Left lung (tissue), 4 donors: ENCODE measurements at regions not wholly inside any gene's neighbourhood (a gene's known extent, or its start where the extent isn't known, plus 50 kb on each side); places are given as distances from the start of the nearest gene placed in this dataset.
A peak's percentile ranks its signal among the peaks of the same experiment; 100 is the strongest.
"Not testable (repeated sequence)": the region's sequence is repeated elsewhere in the genome, so short reads cannot be mapped to it uniquely, and the experiment has no call there.

Experiments used
- ATAC-seq: fragments of 200-7000 bp; cut with Tn5 transposase; one replicate; pipeline ENCODE4 v1.9.1; 2020; ENCODE audit warnings: moderate library complexity
- DNase-seq, 4 donors: peaks; one replicate each; pipeline ENCODE4 v3.0.0-alpha.2; 2013 to 2020
- H3K27ac ChIP-seq, 2 donors: fragments of 200-600 bp; sonication (generic) in 1 of 2; one replicate each; pipeline versions ENCODE4 v1.5.0 to v1.8.0; 2020 to 2021
- H3K27me3 ChIP-seq, 2 donors: fragments of 200-600 bp; sonication (generic) in 1 of 2; one replicate each; pipeline versions ENCODE4 v1.5.0 to v1.8.0; 2020 to 2021
- H3K36me3 ChIP-seq, 2 donors: fragments of 200-600 bp; sonication (generic) in 1 of 2; one replicate each; pipeline versions ENCODE4 v1.5.0 to v1.8.0; 2020 to 2021
- H3K4me1 ChIP-seq, 2 donors: fragments of 200-600 bp; one replicate each; pipeline ENCODE4 v1.8.0; 2021
- H3K4me3 ChIP-seq, 2 donors: fragments of 200-600 bp; sonication (generic) in 1 of 2; one replicate each; pipeline versions ENCODE4 v1.5.0 to v1.8.0; 2020 to 2021; ENCODE audit warnings: mild to moderate bottlenecking in 1 of 2
- H3K9me3 ChIP-seq, 2 donors: fragments of 200-600 bp; sonication (generic) in 1 of 2; one replicate each; pipeline versions ENCODE4 v1.5.0 to v1.8.0; 2020 to 2021
- CTCF ChIP-seq, 2 donors: fragments of 200-600 bp; sonication (generic) in 1 of 2; IDR thresholded peaks; one replicate each; pipeline versions ENCODE4 v1.5.0 to v1.8.0; 2021; ENCODE audit warnings: antibody characterized with exemption in 2 of 2
- intact Hi-C, 2 donors: fragments of 100-400 bp; cut with DNase I; formaldehyde crosslinking; loops; one replicate each; pipeline versions ENCODE4 v1.11.2 to v1.14.2; 2022
- donor health status: DM: no; HTN: yes; CAD: no.
- donor health status: DM: no; HTN: no; CAD: no.

DNA sequence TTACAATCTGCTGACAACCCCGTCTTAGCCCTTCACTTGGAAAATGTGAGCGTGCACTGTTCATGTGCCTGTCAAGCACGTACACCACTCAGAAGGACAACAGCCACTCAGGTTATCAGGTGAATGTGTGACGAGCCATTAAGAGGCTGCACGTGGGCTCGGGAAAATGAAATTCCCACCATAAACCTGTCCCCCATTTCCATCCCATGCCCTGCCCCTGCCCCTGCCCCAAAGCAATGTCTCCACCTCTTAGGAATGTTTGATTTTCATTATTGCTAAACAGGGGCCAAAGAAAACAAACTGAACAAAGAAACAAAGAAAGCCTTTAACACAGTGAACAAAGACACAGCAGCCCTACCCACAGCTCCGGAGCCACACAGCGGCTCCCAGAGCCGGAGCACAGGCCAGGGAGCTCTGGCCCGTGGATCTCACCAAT, 90.5 kb downstream of the TMEM18 start:
- H3K36me3 ChIP-seq, result no peaks in the 10 kb centered on the region
- TF ChIP-seq CTCF (IDR thresholded peaks at IDR 0.05), result no peak
- intact Hi-C loops, result no loop called here
- ATAC-seq (peak; percentile 69), DNase-seq (peak in 1 of 4 donors; percentile 53)
- no peaks in the 10 kb centered on the region for H3K9me3 ChIP-seq
- H3K4me3 ChIP-seq, result no peak overlapping the region
- H3K27ac ChIP-seq, result no peak overlapping the region
- no peaks in the 10 kb centered on the region for H3K27me3 ChIP-seq
- H3K4me1 ChIP-seq, result no peaks in the 10 kb centered on the region

- H3K36me3 ChIP-seq, result no peaks in the 10 kb centered on the region
- no peaks in the 10 kb centered on the region for H3K9me3 ChIP-seq
- DNase-seq (no peak), ATAC-seq (no peak)
- no peaks in the 10 kb centered on the region for H3K4me1 ChIP-seq
- no peaks in the 10 kb centered on the region for H3K27me3 ChIP-seq
- H3K4me3 ChIP-seq, result no peak overlapping the region
- TF ChIP-seq CTCF (IDR thresholded peaks at IDR 0.05), result no peak
- intact Hi-C loops, result no loop called here
- no peak overlapping the region for H3K27ac ChIP-seq
Measured at GRCh38 chr2:584863-585823, 92.1 kb downstream of the TMEM18 start.

- Histone ChIP-seq H3K36me3 (no peaks in the 10 kb centered on the region), H3K9me3 (no peaks in the 10 kb centered on the region), H3K4me1 (no peaks in the 10 kb centered on the region), H3K4me3 (no peak overlapping the region), H3K27ac (no peak overlapping the region), H3K27me3 (peaks cover 0 to 5% of the 10 kb centered on the region in 2 donors)
- intact Hi-C loops, result no loop called here
- no peak for DNase-seq
- ATAC-seq, result no peak
- no peak for TF ChIP-seq CTCF (IDR thresholded peaks at IDR 0.05)
Measured at GRCh38 chr2:583666-584065, 93.5 kb downstream of the TMEM18 start.

GRCh38 chr2:582792-583528, 94.2 kb downstream of the TMEM18 start:
- ATAC-seq (no peak), DNase-seq (no peak)
- Histone ChIP-seq H3K27me3 (peaks cover 0 to 5% of the 10 kb centered on the region in 2 donors), H3K9me3 (no peaks in the 10 kb centered on the region), H3K4me3 (no peak overlapping the region), H3K4me1 (no peaks in the 10 kb centered on the region), H3K36me3 (no peaks in the 10 kb centered on the region), H3K27ac (no peak overlapping the region)
- no peak for TF ChIP-seq CTCF (IDR thresholded peaks at IDR 0.05)
- intact Hi-C loops, result no loop called here

DNA sequence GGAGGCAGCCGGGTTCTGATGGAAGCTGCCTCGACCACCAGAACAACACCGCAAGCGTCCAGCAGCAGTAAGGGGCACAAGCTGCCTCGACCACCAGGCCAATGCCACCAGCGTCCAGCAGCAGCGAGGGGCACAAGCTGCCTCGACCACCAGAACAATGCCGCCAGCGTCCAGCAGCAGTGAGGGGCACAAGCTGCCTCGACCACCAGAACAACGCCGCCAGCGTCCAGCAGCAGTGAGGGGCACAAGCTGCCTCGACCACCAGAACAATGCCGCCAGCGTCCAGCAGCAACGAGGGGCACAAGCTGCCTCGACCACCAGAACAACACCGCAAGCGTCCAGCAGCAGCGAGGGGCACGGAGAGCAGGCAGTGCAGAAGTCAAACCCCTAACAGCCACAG, 94.9 kb downstream of the TMEM18 start:
- intact Hi-C loops, ATAC-seq, H3K4me3 ChIP-seq, H3K9me3 ChIP-seq, H3K27ac ChIP-seq, H3K27me3 ChIP-seq, H3K4me1 ChIP-seq, H3K36me3 ChIP-seq: not testable (repeated sequence)
- DNase-seq, result peak in 1 of 4 donors; percentile 61
